Urinary bladder (tissue), 3 donors: ENCODE measurements at regions not wholly inside any gene's neighbourhood (a gene's known extent, or its start where the extent isn't known, plus 50 kb on each side); places are given as distances from the start of the nearest gene placed in this dataset.

Source experiments
- DNase-seq: peaks from one replicate; pipeline ENCODE4 v3.0.0-alpha.2; 2015; ENCODE audit errors: extremely low spot score
- H3K27ac ChIP-seq: one replicate; pipeline ENCODE4 v1.5.1; 2013; ENCODE audit warnings: low read depth, mild to moderate bottlenecking, moderate library complexity
- H3K36me3 ChIP-seq: one replicate; pipeline ENCODE4 v1.6.1; 2013; ENCODE audit warnings: mild to moderate bottlenecking, moderate library complexity; ENCODE audit not compliant: insufficient read depth
- H3K4me1 ChIP-seq: one replicate; pipeline ENCODE4 v1.6.1; 2013; ENCODE audit warnings: mild to moderate bottlenecking, moderate library complexity; ENCODE audit not compliant: insufficient read depth
- H3K4me3 ChIP-seq: one replicate; pipeline ENCODE4 v1.5.1; 2013; ENCODE audit warnings: low read depth, low read length
- WGBS: extraction: QIAGEN DNeasy Blood & Tissue Kit; methylation state at CpG from one replicate; pipeline ENCODE4 v1.1.7; 2013; 5-methylcytosine and 5-hydroxymethylcytosine counted together
- donor health status: healthy with polysubstance abuse.
- donor health status: healthy.

GRCh38 chr2:11904029-11904428 is 157.6 kb downstream of the LPIN1 start:
- no peak overlapping the region for H3K27ac ChIP-seq
- 82% methylated on average over 5 of the region's 5 CpGs for WGBS

DNA sequence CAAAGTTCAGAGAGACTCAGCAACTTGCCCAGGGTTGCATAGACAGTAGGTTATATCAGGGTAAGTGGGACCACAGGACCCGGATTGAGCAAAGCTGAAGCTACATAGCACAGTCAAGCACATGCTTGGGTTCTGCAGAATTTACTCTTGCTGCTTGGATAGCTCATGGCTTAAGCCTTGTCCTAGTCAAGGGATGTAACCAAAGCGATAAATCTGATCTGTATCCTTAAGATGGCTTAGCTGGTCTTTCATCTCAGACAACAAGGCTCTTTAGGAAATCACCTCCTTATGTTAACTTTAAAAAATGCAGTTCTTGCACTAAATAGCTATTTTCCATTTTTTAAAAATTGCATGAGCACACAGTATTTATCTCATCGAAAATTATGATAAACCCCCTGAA is 158.5 kb downstream of the LPIN1 start:
- 59% methylated on average over 3 of the region's 3 CpGs for WGBS
- DNase-seq = no peak
- Histone ChIP-seq H3K4me3 (no peak overlapping the region), H3K4me1 (no peaks in the 10 kb centered on the region), H3K36me3 (no peaks in the 10 kb centered on the region), H3K27ac (no peak overlapping the region)

More at GRCh38 chr2:11904029-11904428, 157.6 kb downstream of the LPIN1 start:
- Histone ChIP-seq H3K4me1 (no peaks in the 10 kb centered on the region), H3K36me3 (no peaks in the 10 kb centered on the region), H3K4me3 (no peak overlapping the region)
- DNase-seq = no peak

DNA sequence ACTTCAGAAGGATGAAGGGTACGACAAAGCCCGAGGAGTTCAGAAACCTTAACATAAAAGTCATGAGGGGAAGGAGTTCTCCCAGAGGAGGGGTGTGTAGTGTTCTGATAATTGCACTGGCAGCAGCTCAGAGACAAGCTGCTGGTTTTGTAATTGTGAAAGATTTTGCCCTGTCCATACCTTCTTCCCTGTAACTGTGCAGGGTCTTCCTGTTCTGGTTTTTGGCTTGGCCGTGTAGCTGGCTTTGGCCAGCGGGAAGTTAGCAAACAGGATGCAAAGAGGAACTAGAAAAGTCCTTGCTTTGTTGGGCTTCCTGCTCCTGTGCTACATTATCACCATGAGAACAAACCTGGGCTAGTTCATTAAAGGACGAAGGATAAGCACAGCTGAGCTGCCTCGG is 160.8 kb downstream of the LPIN1 start:
- no peak overlapping the region for H3K27ac ChIP-seq
- 85% methylated on average over 6 of the region's 6 CpGs for WGBS
- no peak for DNase-seq
- no peak overlapping the region for H3K4me3 ChIP-seq
- no peaks in the 10 kb centered on the region for H3K4me1 ChIP-seq
- H3K36me3 ChIP-seq = no peaks in the 10 kb centered on the region

- Histone ChIP-seq H3K4me3 (no peak overlapping the region), H3K36me3 (no peaks in the 10 kb centered on the region), H3K27ac (no peak overlapping the region), H3K4me1 (no peaks in the 10 kb centered on the region)
- 95% methylated on average over 3 of the region's 3 CpGs for WGBS
- no peak for DNase-seq
Observed at GRCh38 chr2:11910971-11911370, 164.5 kb downstream of the LPIN1 start.

DNA sequence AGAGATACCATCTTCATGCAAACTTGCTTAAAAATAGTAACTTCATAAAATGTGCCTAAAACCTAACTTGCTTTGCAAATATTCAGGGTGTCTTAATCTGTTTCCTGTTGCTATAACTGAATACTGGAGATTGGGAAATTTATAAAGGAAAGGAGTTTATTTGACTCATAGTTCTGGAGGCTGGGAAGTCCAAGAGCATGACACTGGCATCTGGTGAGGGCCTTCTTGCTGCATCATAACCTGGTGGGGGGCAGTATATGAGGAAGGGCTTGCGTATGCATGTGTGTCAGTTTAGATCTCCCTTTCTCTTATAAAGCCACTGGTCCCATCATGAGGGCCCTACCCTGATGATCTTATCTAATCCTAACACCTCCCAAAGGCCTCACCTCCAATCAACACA is 166.5 kb downstream of the LPIN1 start:
- H3K4me3 ChIP-seq = no peak overlapping the region
- no peaks in the 10 kb centered on the region for H3K36me3 ChIP-seq
- H3K4me1 ChIP-seq = no peaks in the 10 kb centered on the region
- no peak for DNase-seq
- 98% methylated on average over 1 of the region's 1 CpG for whole genome bisulfite sequencing
- H3K27ac ChIP-seq = no peak overlapping the region

- H3K27ac ChIP-seq = no peak overlapping the region
- no peak for DNase-seq
- no peaks in the 10 kb centered on the region for H3K36me3 ChIP-seq
- no peak overlapping the region for H3K4me3 ChIP-seq
- H3K4me1 ChIP-seq = no peaks in the 10 kb centered on the region
- WGBS = 96% methylated on average over 7 of the region's 7 CpGs
Observed at GRCh38 chr2:11914455-11914854, 168.0 kb downstream of the LPIN1 start.

- Histone ChIP-seq H3K27ac (no peak overlapping the region), H3K36me3 (no peaks in the 10 kb centered on the region), H3K4me1 (no peaks in the 10 kb centered on the region), H3K4me3 (no peak overlapping the region)
- WGBS = 75% methylated on average over 4 of the region's 4 CpGs
- DNase-seq = no peak
Observed at GRCh38 chr2:11915650-11916049, 169.2 kb downstream of the LPIN1 start.

DNA sequence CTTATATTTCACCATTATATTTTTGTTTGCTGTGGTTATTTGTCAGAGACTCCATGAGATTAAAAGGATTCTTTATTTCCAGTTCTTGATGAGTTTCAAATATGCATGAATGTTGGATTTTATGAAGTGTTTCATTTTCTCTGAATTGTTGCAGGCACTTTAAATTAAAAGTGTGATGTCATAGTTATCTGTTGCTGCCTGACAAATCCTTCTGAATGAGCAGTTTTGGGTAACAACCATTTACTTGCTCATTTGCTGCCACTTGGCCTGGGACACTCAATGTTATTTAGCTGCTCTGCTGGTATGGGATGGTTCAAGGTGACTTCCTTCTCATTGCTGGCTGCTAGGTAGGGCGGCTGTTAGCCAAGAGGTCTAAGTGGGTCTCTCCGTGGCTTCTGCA is 173.5 kb downstream of the LPIN1 start:
- DNase-seq = no peak
- Histone ChIP-seq H3K27ac (no peak overlapping the region), H3K36me3 (no peaks in the 10 kb centered on the region), H3K4me3 (no peak overlapping the region), H3K4me1 (no peaks in the 10 kb centered on the region)
- 87% methylated on average over 2 of the region's 2 CpGs for WGBS

GRCh38 chr2:11920993-11921583 is 174.7 kb downstream of the LPIN1 start:
- Histone ChIP-seq H3K36me3 (no peaks in the 10 kb centered on the region), H3K4me3 (no peak overlapping the region), H3K27ac (no peak overlapping the region), H3K4me1 (no peaks in the 10 kb centered on the region)
- 78% methylated on average over 6 of the region's 6 CpGs for WGBS
- no peak for DNase-seq

GRCh38 chr2:11922294-11922693 is 175.9 kb downstream of the LPIN1 start:
- WGBS = 88% methylated on average over 4 of the region's 4 CpGs
- no peak for DNase-seq
- Histone ChIP-seq H3K4me3 (no peak overlapping the region), H3K4me1 (no peaks in the 10 kb centered on the region), H3K27ac (no peak overlapping the region), H3K36me3 (no peaks in the 10 kb centered on the region)

- 69% methylated on average over 5 of the region's 5 CpGs for WGBS
- DNase-seq = no peak
- H3K36me3 ChIP-seq = no peaks in the 10 kb centered on the region
- H3K4me1 ChIP-seq = no peaks in the 10 kb centered on the region
- H3K4me3 ChIP-seq = no peak overlapping the region
- no peak overlapping the region for H3K27ac ChIP-seq
Observed at GRCh38 chr2:11923935-11924334, 177.5 kb downstream of the LPIN1 start.

GRCh38 chr2:11925295-11926066 is 179.0 kb downstream of the LPIN1 start:
- Histone ChIP-seq H3K27ac (no peak overlapping the region), H3K4me3 (no peak overlapping the region), H3K4me1 (no peaks in the 10 kb centered on the region), H3K36me3 (no peaks in the 10 kb centered on the region)
- no peak for DNase-seq
- 92% methylated on average over 11 of the region's 11 CpGs for WGBS

DNA sequence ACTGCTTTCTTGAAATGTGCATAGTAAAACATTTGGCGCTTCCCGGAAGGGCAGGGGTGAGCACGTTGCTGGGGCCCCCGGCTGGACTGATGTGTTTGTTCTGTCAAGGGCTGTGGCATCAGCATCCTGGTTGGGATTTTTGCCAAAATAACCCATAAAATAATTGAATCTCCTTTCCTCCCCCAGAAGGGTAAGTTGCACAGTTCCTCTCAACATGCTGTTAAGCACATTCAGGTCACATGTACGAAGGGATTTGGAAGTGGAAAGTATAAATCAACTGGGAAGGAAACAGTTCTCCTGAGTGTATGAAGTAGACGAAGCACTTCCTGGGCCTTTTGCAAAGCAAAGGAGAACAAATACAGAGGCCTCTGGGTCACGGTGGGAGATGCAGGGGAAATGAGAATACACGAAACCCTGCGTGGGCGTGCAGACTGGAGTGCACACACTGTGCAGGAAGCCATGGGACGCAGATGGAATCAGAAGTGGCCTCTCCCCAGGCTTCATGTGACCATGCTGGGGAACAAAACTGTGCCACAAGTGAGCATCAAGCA is 183.9 kb downstream of the LPIN1 start:
- no peaks in the 10 kb centered on the region for H3K4me1 ChIP-seq
- H3K4me3 ChIP-seq = no peak overlapping the region
- DNase-seq = peak; percentile 29
- WGBS = 62% methylated on average over 11 of the region's 11 CpGs
- H3K36me3 ChIP-seq = no peaks in the 10 kb centered on the region
- no peak overlapping the region for H3K27ac ChIP-seq

GRCh38 chr2:11932048-11932512 is 185.6 kb downstream of the LPIN1 start:
- H3K4me1 ChIP-seq = no peaks in the 10 kb centered on the region
- H3K36me3 ChIP-seq = no peaks in the 10 kb centered on the region
- no peak overlapping the region for H3K27ac ChIP-seq
- DNase-seq = no peak
- WGBS = 82% methylated on average over 7 of the region's 7 CpGs
- H3K4me3 ChIP-seq = no peak overlapping the region
